ENCODE measurements at regions not wholly inside any gene's neighbourhood (a gene's known extent, or its start where the extent isn't known, plus 50 kb on each side); places are given as distances from the start of the nearest gene placed in this dataset.

DNA sequence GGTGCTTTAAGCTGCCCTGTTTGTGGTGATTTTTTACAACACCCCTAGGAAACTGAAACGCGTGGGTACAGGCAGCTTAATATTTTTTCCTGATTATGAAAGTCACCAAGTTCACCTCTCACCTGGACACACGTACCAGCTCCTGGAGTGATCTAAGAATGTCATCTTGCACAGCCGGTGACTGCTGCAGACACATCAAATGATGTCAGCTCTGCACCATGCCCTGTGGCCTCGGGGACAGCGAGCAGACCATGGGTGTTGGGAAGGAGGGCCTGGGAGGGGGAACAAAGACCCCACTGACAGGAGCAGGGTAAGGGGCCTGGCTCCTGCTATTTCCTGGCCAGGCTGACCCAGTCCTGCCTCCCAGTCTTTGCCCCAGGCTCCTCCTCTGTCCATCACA is 272.7 kb downstream of the PARN start:
- Mint-ChIP-seq H3K27me3 (no peaks in the 10 kb centered on the region), H3K9me3 (no peaks in the 10 kb centered on the region), H3K27ac (no peak overlapping the region), H3K4me3 (no peak overlapping the region), H3K36me3 (ENCODE audit: low read depth) (no peaks in the 10 kb centered on the region), H3K4me1 (ENCODE audit: low read depth) (peaks cover 10% of the 10 kb centered on the region)
- TF ChIP-seq, protein P1, sequence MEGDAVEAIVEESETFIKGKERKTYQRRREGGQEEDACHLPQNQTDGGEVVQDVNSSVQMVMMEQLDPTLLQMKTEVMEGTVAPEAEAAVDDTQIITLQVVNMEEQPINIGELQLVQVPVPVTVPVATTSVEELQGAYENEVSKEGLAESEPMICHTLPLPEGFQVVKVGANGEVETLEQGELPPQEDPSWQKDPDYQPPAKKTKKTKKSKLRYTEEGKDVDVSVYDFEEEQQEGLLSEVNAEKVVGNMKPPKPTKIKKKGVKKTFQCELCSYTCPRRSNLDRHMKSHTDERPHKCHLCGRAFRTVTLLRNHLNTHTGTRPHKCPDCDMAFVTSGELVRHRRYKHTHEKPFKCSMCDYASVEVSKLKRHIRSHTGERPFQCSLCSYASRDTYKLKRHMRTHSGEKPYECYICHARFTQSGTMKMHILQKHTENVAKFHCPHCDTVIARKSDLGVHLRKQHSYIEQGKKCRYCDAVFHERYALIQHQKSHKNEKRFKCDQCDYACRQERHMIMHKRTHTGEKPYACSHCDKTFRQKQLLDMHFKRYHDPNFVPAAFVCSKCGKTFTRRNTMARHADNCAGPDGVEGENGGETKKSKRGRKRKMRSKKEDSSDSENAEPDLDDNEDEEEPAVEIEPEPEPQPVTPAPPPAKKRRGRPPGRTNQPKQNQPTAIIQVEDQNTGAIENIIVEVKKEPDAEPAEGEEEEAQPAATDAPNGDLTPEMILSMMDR (IDR thresholded peaks at IDR 0.05), result no peak
- H3K27me3 ChIP-seq (ENCODE audit: control insufficient read depth in 1 of 2, insufficient read depth in 2 of 2, low read length in 2 of 2), result no peaks in the 10 kb centered on the region
- H3K36me3 ChIP-seq (ENCODE audit: insufficient read depth, low read length), result no peaks in the 10 kb centered on the region
- H3K4me1 ChIP-seq (ENCODE audit: insufficient read depth, low read length), result peaks cover 9% of the 10 kb centered on the region
- intact Hi-C loops (cut with DNase I, micrococcal nuclease), result no loop called here
- DNase-seq, result no peak
- ChIA-PET CTCF (no interaction called here), POLR2A (no interaction called here)
- H3K4me3 ChIP-seq (ENCODE audit: low read length), result no peak overlapping the region
- H3K27ac ChIP-seq (ENCODE audit: low read depth in 1 of 2, low read length in 2 of 2), result no peak overlapping the region
- no peak for ATAC-seq (ENCODE audit: poor library complexity)
- no peaks in the 10 kb centered on the region for H3K9me3 ChIP-seq (ENCODE audit: control insufficient read depth in 1 of 2, insufficient read depth in 1 of 2, low read length in 2 of 2)

DNA sequence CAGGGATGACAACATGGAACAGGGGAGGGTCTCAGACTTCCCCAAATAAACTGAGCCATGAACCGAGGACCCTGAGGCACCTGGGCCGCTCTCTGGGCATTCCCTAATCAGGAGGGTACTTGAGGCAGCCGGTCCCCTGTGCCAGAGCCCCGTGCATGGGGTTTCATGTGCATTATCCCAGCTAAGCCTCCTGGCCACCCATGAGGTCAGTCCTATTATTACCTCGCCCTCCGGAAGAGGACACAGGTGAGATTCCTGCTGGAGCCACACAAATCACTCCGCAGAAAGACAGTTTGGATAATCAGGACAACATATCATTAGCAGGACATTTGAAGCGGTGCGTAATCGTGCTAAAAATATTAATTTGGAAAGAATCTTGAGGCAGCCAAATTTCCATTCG is 274.0 kb downstream of the PARN start:
- Mint-ChIP-seq H3K27ac (no peak overlapping the region), H3K36me3 (ENCODE audit: low read depth) (no peaks in the 10 kb centered on the region), H3K4me1 (ENCODE audit: low read depth) (peaks cover 10% of the 10 kb centered on the region), H3K9me3 (no peaks in the 10 kb centered on the region), H3K27me3 (no peaks in the 10 kb centered on the region), H3K4me3 (no peak overlapping the region)
- CTCF ChIA-PET, result no interaction called here
- ATAC-seq (ENCODE audit: poor library complexity) (no peak), DNase-seq (no peak)
- no peaks in the 10 kb centered on the region for H3K9me3 ChIP-seq (ENCODE audit: control insufficient read depth in 1 of 2, insufficient read depth in 1 of 2, low read length in 2 of 2)
- H3K4me3 ChIP-seq (ENCODE audit: low read length), result no peak overlapping the region
- TF ChIP-seq, protein P1 (IDR thresholded peaks at IDR 0.05), result no peak
- POLR2A ChIA-PET, result no interaction called here
- H3K4me1 ChIP-seq (ENCODE audit: insufficient read depth, low read length), result peaks cover 9% of the 10 kb centered on the region
- H3K27ac ChIP-seq (ENCODE audit: low read depth in 1 of 2, low read length in 2 of 2), result no peak overlapping the region
- no peaks in the 10 kb centered on the region for H3K36me3 ChIP-seq (ENCODE audit: insufficient read depth, low read length)
- intact Hi-C loops (cut with DNase I, micrococcal nuclease), result no loop called here
- no peaks in the 10 kb centered on the region for H3K27me3 ChIP-seq (ENCODE audit: control insufficient read depth in 1 of 2, insufficient read depth in 2 of 2, low read length in 2 of 2)

DNA sequence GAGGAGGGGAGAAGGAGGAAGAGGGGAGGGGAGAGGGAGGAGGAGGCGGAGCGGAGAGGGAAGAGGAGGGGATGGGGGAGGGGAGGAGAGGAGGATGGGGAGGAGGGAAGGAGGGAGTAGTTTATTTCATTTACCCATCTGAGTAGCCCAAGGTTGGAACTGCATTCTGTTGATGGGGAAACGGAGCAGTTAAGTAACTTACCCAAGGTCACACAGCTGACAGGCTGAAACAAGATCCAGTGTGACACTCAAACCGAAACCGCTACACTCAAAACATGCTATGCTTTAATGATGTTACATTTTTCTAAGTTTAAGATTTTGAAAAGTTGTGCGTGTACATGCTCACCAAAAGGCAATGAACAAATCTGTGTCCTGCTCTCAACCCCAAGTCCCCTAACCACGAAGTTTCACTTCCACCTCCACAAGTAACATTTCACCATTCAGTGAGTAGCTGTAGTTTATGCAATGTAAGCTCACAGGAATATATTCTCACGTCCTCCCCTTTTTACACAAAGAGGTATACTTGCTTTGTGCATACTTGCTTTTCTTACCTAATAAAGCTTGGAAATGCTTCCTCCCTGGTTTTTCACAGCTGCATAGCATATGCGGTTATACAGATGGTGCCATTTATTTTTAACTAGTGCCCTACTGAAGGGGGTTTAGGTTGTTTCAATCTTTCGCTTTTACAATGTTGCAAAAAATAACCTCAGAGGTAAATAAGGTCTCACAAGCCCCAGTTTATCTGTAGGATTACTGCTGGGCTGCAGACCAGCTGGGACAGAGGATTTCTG is 275.3 kb downstream of the PARN start:
- H3K27ac Mint-ChIP-seq, result peak overlapping the region; percentile 46
- peak overlapping the region; percentile 40 for H3K4me3 ChIP-seq (ENCODE audit: low read length)
- no peaks in the 10 kb centered on the region for H3K36me3 Mint-ChIP-seq (ENCODE audit: low read depth)
- peaks cover 9% of the 10 kb centered on the region for H3K4me1 ChIP-seq (ENCODE audit: insufficient read depth, low read length)
- ATAC-seq (ENCODE audit: poor library complexity), result peak; percentile 24
- H3K27ac ChIP-seq (ENCODE audit: low read depth in 1 of 2, low read length in 2 of 2), result no peak overlapping the region
- peaks cover 10% of the 10 kb centered on the region for H3K4me1 Mint-ChIP-seq (ENCODE audit: low read depth)
- POLR2A ChIA-PET, result interaction anchor here (1.2 to 1.5 kb wide), 2 partner anchors 45 to 54 kb away, joined by 3 read pairs; no protein-coding TSS in a partner anchor
- H3K4me3 Mint-ChIP-seq, result peak overlapping the region; percentile 83
- no peaks in the 10 kb centered on the region for H3K36me3 ChIP-seq (ENCODE audit: insufficient read depth, low read length)
- DNase-seq, result peak in 4 of 14 experiments; percentile 33 to 66 (median 49)
- no peaks in the 10 kb centered on the region for H3K27me3 ChIP-seq (ENCODE audit: control insufficient read depth in 1 of 2, insufficient read depth in 2 of 2, low read length in 2 of 2)
- intact Hi-C loops (cut with DNase I, micrococcal nuclease), result no loop called here
- CTCF ChIA-PET, result no interaction called here
- H3K9me3 Mint-ChIP-seq, result no peaks in the 10 kb centered on the region
- H3K9me3 ChIP-seq (ENCODE audit: control insufficient read depth in 1 of 2, insufficient read depth in 1 of 2, low read length in 2 of 2), result no peaks in the 10 kb centered on the region
- TF ChIP-seq, protein P1 (IDR thresholded peaks at IDR 0.05), result no peak
- H3K27me3 Mint-ChIP-seq, result no peaks in the 10 kb centered on the region
